GM10266 (cell line): ENCODE measurements at regions not wholly inside any gene's neighbourhood (a gene's known extent, or its start where the extent isn't known, plus 50 kb on each side); places are given as distances from the start of the nearest gene placed in this dataset.
"Not testable (repeated sequence)": the region's sequence is repeated elsewhere in the genome, so short reads cannot be mapped to it uniquely, and the experiment has no call there.

Experiments used
- DNase-seq: peaks from one replicate; pipeline ENCODE4 v3.0.0; 2012; ENCODE audit errors: extremely low spot score
- TF ChIP-seq, protein P1 (sequence below): IDR thresholded peaks from 2 replicates; pipeline ENCODE4 v1.5.1; 2012; ENCODE audit warnings: mild to moderate bottlenecking, low read depth; ENCODE audit not compliant: control insufficient read depth, insufficient read depth; ENCODE audit errors: missing control alignments

- DNase-seq: no peak
- TF ChIP-seq, protein P1, sequence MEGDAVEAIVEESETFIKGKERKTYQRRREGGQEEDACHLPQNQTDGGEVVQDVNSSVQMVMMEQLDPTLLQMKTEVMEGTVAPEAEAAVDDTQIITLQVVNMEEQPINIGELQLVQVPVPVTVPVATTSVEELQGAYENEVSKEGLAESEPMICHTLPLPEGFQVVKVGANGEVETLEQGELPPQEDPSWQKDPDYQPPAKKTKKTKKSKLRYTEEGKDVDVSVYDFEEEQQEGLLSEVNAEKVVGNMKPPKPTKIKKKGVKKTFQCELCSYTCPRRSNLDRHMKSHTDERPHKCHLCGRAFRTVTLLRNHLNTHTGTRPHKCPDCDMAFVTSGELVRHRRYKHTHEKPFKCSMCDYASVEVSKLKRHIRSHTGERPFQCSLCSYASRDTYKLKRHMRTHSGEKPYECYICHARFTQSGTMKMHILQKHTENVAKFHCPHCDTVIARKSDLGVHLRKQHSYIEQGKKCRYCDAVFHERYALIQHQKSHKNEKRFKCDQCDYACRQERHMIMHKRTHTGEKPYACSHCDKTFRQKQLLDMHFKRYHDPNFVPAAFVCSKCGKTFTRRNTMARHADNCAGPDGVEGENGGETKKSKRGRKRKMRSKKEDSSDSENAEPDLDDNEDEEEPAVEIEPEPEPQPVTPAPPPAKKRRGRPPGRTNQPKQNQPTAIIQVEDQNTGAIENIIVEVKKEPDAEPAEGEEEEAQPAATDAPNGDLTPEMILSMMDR: no peak
These were observed 57.0 kb upstream of the CYRIA start for GRCh38 chr2:16722677-16723076.

GRCh38 chr2:16722126-16722525, 56.5 kb upstream of the CYRIA start:
- TF ChIP-seq, protein P1: no peak

GRCh38 chr2:16721529-16721928, 55.9 kb upstream of the CYRIA start:
- DNase-seq: not testable (repeated sequence)

More at GRCh38 chr2:16722126-16722525, 56.5 kb upstream of the CYRIA start:
- DNase-seq: no peak

DNA sequence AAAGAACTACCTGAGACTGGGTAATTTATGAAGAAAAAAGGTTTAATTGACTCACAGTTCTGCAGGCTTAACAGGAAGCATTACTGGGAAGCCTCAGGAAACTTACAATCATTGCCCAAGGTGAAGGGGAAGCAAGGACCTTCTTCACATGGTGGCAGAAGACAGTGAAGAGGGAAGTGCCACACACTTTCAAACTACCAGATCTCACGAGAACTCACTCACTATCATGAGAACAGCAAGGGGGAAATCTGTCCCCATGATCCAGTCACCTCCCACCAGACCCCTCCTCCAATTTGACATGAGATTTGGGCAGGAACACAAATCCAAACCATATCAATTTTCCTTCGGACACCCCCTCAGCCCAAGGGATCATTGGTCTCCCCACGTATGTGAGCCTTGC, 55.1 kb upstream of the CYRIA start:
- not testable (repeated sequence) for DNase-seq

DNA sequence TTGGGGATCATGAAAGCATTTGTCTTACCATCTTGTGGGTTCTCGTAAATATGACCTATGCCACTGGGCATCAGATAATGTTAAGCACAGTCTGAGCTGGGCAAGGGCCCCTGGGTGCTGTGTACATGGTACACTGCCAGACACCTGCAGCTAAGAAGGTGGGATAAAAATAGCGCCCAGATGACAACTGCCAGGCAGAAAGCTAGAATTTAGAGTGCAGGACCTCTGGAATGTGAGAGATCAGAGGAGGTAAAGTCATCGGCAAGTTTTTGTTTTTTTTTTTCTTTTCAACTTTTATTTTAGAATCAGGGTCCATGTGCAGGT, 53.8 kb upstream of the CYRIA start:
- TF ChIP-seq, protein P1: no peak
- no peak for DNase-seq

DNA sequence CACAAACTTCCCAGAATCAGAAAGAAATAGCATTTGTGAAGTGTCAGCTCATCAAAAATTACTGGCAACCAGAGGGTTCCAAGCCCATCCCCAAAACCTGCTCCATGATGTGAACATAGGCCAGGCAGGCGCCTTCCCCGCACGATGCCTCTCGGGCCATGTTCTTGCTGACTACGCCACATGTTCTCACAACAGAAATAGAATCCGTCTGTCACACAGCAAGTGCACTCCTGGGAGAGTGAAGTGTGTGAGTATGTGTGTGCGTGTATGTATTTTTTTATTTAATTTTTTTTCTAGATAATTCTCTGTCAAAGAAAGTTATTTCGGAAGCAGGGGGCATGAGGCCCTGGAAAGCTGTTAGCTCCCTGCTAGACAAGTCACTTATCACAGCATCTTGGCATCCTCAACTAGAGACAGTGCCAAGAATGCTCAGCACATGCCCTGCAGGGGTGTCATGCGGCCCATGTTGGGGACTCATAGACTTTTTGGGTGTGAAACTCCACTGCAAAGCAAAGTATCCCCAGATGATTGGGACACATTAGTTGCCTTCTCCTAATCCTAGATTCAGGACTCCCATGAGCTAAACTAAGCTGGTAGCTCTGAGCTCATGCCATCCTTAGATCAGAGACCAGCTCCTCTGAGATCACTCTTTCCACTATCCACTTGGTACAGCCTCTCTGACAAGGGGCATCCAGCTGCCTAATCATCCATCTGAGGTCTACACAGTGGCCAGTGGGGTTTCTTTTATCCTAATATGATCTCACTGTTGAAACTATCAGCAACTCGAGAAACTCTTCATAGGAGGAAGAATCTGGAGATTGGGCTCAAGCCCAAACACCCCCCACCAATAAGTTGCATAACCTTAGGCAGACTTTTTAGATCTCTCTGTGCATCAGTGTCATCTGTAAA, 53.2 kb upstream of the CYRIA start:
- TF ChIP-seq, protein P1: no peak
- no peak for DNase-seq

- TF ChIP-seq, protein P1: no peak
These were observed 51.8 kb upstream of the CYRIA start for GRCh38 chr2:16717477-16717876.

GRCh38 chr2:16716944-16717343, 51.3 kb upstream of the CYRIA start:
- DNase-seq: no peak

More at GRCh38 chr2:16717477-16717876, 51.8 kb upstream of the CYRIA start:
- no peak for DNase-seq

More at GRCh38 chr2:16716944-16717343, 51.3 kb upstream of the CYRIA start:
- TF ChIP-seq, protein P1: no peak
